Nucleus accumbens (tissue), 56 donors: ENCODE measurements at regions not wholly inside any gene's neighbourhood (a gene's known extent, or its start where the extent isn't known, plus 50 kb on each side); places are given as distances from the start of the nearest gene placed in this dataset.

ENCODE experiments used
- DNase-seq, 56 donors: peaks; one replicate each; lab custom pipeline; 2025; lab: John Stamatoyannopoulos, UW

DNA sequence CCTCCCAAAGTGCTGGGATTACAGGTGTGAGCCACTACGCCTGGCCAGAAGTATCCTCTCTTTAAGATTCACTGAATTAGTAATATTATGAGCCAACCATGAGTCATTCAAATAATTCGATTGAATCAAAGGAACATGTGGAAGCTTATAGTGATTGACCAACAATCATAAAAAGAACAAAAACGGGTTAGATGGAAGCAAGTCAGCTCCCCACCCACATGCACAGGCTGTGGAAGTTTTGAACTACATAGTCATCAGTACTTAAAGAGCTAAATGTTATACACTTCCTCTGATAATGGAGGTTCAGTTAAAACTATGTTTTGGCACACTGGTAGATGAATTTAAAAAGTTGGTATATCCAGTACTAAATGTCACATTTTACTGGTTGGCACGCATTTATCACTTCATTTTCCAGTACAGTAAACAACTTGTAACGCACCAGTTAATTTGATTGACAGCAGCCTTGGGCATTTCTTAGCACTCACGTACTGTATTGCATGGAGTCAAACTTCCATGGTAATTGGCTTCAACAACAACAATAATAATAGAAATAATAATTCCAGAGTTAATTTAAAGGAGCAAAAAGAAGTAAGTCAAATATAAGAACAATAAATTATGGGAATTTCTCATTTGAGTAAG is 1107.3 kb upstream of the MAP3K7 start:
- no peak for DNase-seq

DNA sequence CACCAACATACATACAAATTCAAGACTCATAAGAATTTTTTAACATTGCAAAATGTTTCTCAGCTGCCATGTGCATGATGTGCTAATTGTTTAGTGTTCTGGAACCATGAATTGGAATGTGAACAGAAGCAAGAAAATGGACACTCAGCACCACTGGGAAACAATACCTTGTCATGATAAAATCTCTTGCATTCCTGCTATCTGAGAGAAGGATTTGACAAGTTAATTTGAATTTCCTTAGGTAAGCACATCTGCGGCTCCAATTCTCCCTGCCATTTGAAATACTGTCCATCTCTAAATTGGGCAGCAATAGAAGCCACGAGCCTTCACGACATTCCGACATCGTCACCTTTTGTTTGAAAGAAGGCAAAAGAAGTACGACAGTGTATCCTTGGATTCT is 1104.6 kb upstream of the MAP3K7 start:
- no peak for DNase-seq

DNA sequence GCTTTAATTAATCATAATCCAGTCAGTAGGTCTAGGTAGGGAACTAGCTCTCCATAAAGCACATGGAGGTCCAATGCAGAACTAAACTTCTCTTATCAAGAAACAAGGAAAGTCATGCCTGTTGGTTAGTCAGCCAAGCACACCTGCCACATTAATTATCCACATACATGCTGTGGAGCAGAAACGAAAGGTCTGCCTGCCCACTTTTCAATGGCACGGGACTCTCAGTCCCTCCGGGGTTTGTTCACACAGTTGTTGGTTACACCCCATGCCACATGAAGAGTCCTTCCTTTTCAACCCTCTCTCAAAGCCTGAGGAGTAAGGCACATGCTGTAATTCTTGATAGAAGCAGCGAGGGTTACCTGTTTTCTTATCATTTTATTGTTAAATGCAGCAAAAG is 1096.4 kb upstream of the MAP3K7 start:
- no peak for DNase-seq

DNA sequence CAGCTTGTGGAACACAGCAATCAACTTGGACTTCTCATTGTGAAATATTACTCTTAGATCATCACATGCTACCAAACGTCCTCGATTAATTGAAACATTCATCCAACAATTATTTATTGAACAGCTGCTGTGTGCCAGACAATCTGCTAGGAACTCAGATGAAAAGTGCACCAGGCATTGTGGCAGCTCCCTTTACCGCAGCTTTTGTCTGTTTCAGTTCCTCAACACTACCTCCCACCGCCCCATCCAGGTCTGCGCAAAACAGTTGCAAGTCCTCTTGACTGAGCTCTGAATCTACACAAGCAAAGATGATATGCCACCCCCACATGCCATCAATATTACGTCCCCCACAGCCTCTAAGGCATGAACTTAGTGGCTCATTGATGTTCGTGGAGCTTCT is 1094.4 kb upstream of the MAP3K7 start:
- peak in 3 of 56 donors; percentile 2 to 19 (median 11) for DNase-seq

DNA sequence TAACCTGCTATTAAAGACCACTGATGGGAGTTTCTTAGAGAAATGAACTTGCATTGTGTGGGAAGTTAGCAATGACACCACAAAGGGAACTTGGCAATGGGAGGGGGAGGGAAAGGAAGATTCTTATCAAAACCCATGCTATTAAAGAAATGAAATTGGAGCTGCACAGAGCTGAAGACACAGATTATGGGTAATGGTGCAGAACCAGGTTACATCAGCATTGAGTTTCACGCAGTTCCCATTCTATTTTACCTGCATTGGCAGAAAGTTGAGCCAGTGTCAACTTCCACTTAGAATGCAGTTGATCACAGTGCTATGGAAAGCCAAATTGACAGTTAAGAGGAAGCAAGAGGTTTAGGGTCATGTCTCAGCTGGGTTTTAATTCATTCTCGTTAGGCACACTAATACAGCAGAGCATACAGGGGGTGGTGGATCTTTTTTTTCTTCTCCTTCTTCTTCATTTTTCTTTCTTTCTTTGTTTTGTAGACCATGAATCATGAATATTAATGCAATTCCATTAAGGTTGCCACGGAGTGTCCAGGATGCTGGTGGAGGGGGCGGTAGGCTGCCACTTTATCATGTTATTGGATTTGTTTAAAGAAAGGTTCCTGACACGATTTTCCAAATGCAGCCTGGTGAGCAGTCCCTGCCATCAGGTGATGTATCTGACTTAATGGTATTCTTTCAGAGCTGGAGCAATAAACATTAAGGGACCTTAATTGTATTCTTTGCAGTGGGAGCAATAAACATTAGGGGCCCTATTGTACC is 1092.0 kb upstream of the MAP3K7 start:
- no peak for DNase-seq

DNA sequence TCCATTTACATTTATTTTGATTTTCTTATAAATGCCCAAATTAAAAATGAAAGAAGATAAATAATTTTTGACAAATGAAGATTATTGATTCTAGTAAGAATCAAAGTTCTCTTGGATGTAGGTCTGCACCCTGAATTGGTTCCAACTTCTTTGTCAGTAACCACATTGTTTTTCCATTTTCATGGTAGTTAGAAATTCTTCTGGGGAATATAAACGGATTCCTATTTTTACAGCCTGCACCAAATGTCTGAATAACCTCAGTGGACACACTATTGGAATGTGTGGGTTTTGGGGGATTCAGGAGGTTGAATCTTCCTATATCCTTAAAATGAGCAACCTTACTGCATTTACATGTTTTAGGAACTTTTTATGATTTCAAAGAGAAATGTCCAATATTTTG is 1085.3 kb upstream of the MAP3K7 start:
- DNase-seq, result no peak

DNA sequence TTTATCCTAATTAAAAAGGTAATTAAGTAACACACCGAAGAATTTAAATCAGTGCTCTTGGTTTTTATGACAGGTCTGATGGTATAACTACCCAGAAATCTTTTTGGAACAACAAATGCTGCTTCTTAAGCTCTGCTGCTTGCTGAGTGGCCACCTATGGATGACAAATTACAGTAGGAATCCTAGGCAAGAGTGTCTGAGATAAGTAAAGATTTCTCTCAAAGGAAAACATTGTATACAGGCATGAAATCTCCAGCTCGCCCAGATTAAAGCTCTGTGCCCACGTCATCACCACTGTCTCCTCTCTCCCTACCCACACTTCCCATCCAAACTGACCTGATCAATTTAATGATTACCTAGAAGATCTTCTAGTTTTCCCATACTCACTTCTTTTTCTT is 1083.0 kb upstream of the MAP3K7 start:
- DNase-seq, result no peak

DNA sequence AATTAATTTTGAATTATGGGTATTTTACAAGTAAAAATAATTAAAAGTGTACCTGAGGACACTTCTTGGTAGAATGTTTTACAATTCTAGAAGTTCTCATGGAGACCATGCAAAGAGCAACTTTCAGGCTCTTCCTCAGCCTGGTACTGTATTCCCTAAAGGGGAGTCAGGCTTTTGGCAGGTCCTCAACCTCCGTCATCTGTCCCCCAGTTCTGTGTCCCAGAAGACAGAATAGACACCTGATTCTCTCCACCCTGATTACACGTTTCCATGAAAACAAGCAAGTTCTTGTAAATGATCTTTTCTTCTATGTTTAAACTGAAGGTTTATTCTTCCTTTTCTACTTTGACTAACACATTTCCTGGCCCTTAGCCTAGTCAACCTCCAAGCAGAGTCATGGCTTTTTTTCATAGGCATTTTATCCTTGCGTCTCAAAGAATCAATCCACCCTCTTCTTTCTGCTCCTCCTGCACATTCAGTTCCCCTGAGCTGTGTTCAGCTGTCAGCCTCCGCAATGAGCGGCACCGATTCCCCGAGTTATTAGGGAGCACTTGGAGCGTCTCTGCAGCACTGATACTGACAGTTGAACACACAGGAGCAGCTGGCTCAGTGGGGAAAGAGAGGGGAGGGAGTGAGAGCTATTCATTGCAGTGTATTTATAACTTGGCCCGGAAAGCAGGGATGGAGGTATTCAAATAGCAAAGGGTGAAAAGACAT is 1082.4 kb upstream of the MAP3K7 start:
- peak in 49 of 56 donors; percentile 2 to 90 (median 53) for DNase-seq

DNA sequence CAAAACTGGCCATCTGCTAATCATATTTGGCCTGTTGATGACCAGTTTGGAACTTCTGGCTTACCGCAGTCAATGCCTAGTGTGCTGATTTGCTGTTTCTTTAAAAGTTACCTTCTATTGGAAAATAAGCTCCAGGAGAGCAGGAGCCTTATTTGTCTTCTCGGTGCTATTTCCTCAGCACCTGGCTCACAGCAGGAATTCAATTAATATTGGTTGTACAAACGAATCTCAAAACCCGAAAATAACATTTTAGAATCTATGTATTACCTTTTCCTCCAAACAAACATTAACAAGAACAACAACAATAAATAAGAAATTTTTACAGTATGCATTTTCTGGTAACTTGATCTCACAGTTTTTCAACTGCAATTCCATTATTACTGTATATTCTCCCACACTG is 1080.7 kb upstream of the MAP3K7 start:
- no peak for DNase-seq

DNA sequence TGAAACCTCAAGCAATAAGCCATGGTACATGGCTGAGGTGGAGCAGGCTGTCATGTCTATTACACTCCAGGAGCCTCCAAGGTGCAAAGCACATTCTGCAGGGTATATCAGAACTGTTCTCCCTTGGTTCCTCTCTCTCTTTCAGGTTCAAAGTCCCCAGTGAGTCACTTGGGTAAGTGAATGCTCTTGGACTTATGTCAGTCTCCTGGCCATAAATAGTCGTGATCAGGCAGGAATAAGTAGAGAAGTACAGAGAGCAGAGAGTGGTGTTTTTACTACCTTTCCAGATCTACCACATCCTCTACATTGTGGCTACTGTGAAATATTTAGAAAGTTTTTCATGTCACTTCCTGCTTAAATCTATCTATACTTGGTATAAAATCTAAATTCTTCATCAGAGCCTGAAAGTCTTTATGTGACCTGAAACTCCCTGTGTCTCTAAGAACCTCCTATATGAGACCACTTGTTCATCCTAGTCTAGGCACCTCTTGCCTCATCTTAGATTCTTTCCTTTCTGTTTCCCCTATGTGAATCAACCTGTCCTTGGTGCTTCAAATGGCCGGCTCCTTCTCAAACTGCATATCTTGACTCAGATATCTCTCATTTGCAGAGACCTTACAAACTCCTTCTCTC is 1077.6 kb upstream of the MAP3K7 start:
- no peak for DNase-seq

DNA sequence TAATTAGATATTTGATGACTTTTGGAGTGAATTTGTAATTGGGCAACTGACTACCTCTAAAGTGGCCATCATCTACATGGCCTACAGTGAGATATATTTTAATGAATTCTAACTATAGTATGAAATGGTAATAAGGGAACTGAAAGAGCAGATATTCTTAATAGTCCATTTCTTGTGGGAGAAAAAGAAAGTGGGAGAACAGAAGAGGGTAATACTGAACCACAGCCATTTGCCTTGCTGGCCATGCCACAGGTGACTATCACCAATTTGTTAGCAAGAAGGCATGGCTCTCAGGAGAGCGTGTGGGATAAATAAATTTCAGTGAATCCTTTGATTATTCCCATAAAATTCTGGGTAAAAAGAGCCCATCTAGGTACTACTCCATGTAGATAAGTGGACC is 1074.0 kb upstream of the MAP3K7 start:
- no peak for DNase-seq

DNA sequence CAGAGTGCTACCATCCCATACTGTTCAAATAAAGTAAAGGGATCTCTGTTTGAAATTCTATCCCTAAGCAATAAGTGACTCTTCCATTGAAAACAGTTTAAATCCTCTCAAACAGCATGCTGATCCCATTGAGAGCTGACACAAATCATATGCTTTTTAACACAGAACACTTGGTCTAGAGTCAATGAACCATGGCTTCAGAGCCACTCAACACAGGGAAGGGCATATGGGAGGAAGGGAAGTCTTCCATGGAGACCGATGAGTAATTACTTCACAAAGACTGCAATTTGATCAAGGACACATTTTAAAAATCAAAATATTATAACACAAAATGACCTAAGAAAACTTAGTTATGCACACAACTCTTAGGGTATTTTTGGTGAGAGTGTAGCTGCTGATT is 1073.0 kb upstream of the MAP3K7 start:
- no peak for DNase-seq

DNA sequence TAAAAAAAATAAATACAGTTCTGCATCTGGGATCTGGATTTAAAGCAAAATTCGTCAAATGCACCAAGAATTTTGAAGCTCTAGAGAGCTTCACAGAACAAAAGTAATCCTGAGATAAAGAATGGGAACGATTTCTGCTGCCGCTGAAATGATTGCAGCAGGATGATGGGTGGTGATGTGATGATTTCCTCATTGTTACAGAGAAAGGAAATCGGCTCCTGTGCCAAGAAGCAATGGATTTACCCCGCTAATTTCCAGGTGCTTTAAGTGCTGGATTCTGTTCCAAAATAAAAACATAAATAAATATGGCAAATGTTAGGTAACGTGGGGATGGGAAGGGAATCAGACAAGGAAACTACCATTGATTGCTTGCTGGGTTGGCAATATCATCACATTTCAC is 1067.9 kb upstream of the MAP3K7 start:
- DNase-seq, result peak in 1 of 56 donors; percentile 4

DNA sequence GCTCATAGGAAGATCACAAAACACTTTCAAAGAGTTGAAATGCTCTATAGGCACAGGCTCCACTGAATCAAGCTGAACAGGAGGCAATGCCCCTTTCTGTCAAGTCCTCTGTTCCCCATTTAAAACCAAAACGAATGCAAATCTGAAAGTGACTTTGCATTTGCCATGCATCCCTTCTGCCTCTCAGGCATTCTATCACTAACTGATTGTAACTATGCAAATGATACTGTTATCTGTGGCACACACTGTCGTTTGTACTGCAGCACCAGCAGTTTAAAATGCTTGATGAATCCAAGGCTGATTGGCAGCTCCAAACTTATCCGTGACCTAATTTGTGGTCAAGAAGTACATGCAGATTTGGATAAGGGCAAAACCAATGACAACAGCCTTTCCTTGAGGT is 1067.5 kb upstream of the MAP3K7 start:
- peak in 5 of 56 donors; percentile 1 to 11 (median 4) for DNase-seq

DNA sequence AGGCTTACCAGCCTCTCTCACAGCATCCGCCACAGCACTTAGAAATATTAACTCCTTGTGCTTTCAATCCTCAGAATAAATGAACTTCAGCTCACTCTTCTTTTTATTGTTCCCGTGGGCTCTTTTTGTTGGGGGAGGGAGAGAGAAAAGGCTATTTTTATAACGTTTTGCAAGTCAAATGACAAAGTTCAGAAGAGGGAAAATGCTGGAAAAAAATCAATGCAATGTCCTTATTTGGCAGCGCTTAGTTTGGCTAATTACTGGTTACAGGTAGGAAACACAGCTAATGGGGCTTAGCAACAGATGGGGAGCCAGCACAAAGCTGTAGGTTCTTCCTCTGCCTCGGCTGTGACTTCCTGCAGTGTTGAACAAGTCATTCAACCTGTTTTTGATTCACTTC is 1067.0 kb upstream of the MAP3K7 start:
- DNase-seq, result peak in 1 of 56 donors; percentile 2

DNA sequence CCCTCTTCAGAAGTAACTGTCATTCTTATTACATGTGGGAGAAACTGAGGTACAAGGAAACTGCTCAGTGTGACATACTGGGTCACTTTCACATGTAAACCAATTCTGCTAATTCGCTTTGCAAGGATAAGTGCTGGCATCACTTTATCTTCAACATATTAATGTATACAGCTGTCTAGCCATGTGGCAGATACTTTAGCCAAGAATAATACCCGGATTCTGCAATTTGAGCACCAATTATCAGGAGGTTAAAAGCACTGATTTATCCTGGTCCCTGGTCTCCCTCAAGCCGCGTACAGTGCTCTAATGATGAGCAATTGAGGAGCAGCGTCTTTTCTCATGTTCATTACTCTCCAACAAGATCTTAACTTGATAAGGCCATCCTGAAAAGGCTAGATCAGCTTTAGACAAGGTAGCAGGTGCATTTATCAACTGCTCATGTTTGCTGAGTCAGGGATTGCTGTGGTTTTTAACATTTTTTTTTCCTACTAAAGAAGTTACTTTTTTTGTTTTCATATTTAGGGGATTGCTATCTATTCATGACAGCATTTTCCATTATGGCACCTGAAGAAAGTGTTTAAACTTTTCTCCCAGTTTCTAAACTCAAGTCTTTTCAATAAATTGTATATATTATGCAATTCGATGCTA is 1066.3 kb upstream of the MAP3K7 start:
- no peak for DNase-seq

DNA sequence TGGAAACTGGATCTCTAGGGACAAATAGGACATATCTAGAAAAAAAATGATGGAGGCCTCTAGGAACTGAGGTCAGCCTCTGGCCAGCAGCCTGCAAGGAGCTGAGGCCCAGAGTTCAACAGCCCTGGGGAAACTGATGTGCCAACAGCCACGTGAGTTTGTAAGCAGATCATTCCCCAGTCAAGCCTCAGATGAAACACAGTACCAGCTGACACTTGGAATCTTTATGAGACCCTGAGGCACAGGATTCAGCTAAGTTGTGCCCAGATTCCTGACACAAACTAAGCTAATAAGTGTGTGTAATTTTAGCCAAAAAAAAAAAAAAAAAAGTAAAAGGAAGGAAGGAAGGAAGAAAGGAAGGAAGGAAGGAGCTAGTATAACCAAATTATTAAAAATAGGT is 1059.8 kb upstream of the MAP3K7 start:
- no peak for DNase-seq

DNA sequence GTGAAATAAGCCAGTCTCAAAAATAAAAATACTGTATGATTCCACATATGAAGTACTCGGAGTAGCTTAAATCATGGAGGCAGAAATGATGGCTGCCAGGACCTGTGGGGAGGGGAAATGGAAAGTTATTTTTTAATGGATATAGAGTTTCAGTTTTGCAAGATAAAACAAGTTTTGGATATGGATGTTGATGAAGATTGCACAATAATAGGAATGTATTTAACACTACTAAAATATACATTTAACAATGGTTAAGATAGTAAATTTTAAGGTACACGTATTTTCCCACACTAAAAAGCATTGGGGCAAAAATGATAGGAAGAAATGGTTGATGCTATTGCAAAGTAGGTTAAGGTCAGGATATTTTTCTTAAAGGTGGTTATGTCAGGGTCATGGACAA is 1058.9 kb upstream of the MAP3K7 start:
- no peak for DNase-seq

DNA sequence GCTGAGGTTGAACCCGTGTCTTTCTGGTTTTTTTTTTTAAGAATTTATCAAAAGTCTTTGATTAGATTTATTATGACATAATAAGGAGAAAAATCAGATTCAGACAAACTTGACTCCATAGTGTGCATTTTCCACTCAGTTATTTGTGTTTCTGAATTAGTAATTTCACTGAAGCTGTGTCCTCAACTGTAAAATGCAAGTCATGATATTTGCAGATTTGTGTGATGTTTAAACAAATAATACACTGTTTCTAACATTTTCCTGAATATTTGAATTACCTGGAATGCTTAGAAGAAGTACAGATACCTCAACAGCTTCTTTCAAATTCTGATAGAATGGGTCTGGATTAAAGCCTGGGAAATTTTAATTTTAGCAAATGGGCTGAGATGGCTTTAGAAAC is 1050.3 kb upstream of the MAP3K7 start:
- no peak for DNase-seq

DNA sequence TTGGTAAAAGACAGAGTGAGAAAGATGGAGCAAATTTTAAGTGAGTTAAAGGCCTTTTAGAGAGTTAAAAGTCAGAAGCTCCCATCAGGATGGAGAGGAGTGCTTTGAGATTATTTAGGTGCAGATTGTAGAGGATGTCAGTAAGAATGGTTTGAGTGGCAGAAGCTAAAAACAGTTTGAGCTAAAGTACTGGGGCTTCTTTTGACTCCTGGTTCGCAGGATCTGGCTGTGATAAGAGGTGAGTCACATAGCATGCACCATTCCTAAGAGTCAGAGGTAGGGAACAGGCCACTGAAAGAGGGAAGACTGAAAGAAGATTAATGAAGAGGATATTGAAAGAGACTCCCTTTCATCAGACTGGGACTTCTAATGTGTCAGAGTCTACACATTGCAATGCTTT is 1047.9 kb upstream of the MAP3K7 start:
- DNase-seq, result no peak
